HEK293 (cell line): ENCODE measurements at regions not wholly inside any gene's neighbourhood (a gene's known extent, or its start where the extent isn't known, plus 50 kb on each side); places are given as distances from the start of the nearest gene placed in this dataset.

Source experiments
- CTCF ChIA-PET: fragments of 350-600 bp; formaldehyde crosslinking; extraction: SDS; loops from one replicate; lab custom pipeline; 2021; ENCODE audit warnings: antibody characterized with exemption; lab: Yijun Ruan, JAX
- POLR2A ChIA-PET: fragments of 300-600 bp; formaldehyde crosslinking; extraction: SDS; loops from one replicate; lab custom pipeline; 2020; ENCODE audit warnings: antibody characterized with exemption, inconsistent platforms; lab: Yijun Ruan, JAX
- H3K27ac ChIP-seq: fragments of 200-500 bp; sonication (Bioruptor generic); 2 replicates; pipeline ENCODE4 v1.5.1; 2014; ENCODE audit warnings: low read depth, low read length, control low read depth, inconsistent platforms; ENCODE audit errors: extremely low read depth
- H3K36me3 ChIP-seq, 2 experiments: fragments of 200-500 bp in 1 of 2; sonication (Bioruptor generic) in 1 of 2; 1 replicate in 1 of 2; 2 replicates in 1 of 2; pipeline ENCODE4 v1.5.1; 2014 to 2017; ENCODE audit warnings: inconsistent platforms in 2 of 2, low read length in 2 of 2; ENCODE audit not compliant: control insufficient read depth in 2 of 2, insufficient read depth in 1 of 2
- H3K4me1 ChIP-seq: fragments of 200-500 bp; sonication (Bioruptor generic); 2 replicates; pipeline ENCODE4 v1.5.1; 2014; ENCODE audit warnings: mild to moderate bottlenecking, low read length, inconsistent platforms; ENCODE audit not compliant: control insufficient read depth, insufficient read depth
- H3K4me3 ChIP-seq: 2 replicates; pipeline ENCODE4 v1.5.1; 2011; ENCODE audit warnings: low read depth, mild to moderate bottlenecking, control low read depth, low read length, moderate library complexity
- H3K9me3 ChIP-seq: fragments of 200-500 bp; sonication (Bioruptor generic); 2 replicates; pipeline ENCODE4 v1.5.1; 2014; ENCODE audit warnings: low read depth, low read length, inconsistent platforms; ENCODE audit not compliant: control insufficient read depth, insufficient read depth
- CTCF ChIP-seq: fragments of 450-650 bp; formaldehyde crosslinking; IDR thresholded peaks from 2 replicates; pipeline ENCODE4 v1.5.1; 2016; ENCODE audit warnings: missing biosample characterization, missing genetic modification characterization
- EGR2 ChIP-seq: fragments of 450-650 bp; formaldehyde crosslinking; IDR thresholded peaks from 2 replicates; pipeline ENCODE4 v1.5.1; 2016; ENCODE audit warnings: low read depth, missing biosample characterization, missing genetic modification characterization
- IKZF3 ChIP-seq: fragments of 450-650 bp; IDR thresholded peaks from 2 replicates; pipeline ENCODE4 v1.5.0; 2018; ENCODE audit warnings: missing biosample characterization, mild to moderate bottlenecking, missing genetic modification characterization, moderate library complexity
- SALL2 ChIP-seq: fragments of 450-650 bp; formaldehyde crosslinking; IDR thresholded peaks from 2 replicates; pipeline ENCODE4 v1.5.0; 2017; ENCODE audit warnings: missing biosample characterization, mild to moderate bottlenecking, missing genetic modification characterization, borderline replicate concordance
- ZBTB44 ChIP-seq: fragments of 450-650 bp; IDR thresholded peaks from 2 replicates; pipeline ENCODE4 v1.5.1; 2018; ENCODE audit warnings: missing biosample characterization, mild to moderate bottlenecking, missing genetic modification characterization
- ZEB2 ChIP-seq: fragments of 450-650 bp; formaldehyde crosslinking; IDR thresholded peaks from 2 replicates; pipeline ENCODE4 v1.5.1; 2016; ENCODE audit warnings: missing biosample characterization, missing genetic modification characterization
- ZNF121 ChIP-seq: fragments of 450-650 bp; formaldehyde crosslinking; IDR thresholded peaks from 2 replicates; pipeline ENCODE4 v1.5.1; 2016; ENCODE audit warnings: missing biosample characterization, missing genetic modification characterization
- ZNF214 ChIP-seq: fragments of 450-650 bp; formaldehyde crosslinking; IDR thresholded peaks from 2 replicates; pipeline ENCODE4 v1.5.1; 2017; ENCODE audit warnings: missing biosample characterization, mild to moderate bottlenecking, missing genetic modification characterization, borderline replicate concordance
- ZNF248 ChIP-seq: fragments of 450-650 bp; formaldehyde crosslinking; IDR thresholded peaks from 2 replicates; pipeline ENCODE4 v1.5.1; 2017; ENCODE audit warnings: missing biosample characterization, missing genetic modification characterization
- ZNF449 ChIP-seq: fragments of 450-650 bp; formaldehyde crosslinking; IDR thresholded peaks from 2 replicates; pipeline ENCODE4 v1.5.1; 2017; ENCODE audit warnings: missing biosample characterization, mild to moderate bottlenecking, missing genetic modification characterization, moderate library complexity
- ZNF488 ChIP-seq: fragments of 450-650 bp; formaldehyde crosslinking; IDR thresholded peaks from 2 replicates; pipeline ENCODE4 v1.5.1; 2016; ENCODE audit warnings: missing biosample characterization, missing genetic modification characterization
- ZNF510 ChIP-seq: fragments of 450-650 bp; formaldehyde crosslinking; IDR thresholded peaks from 2 replicates; pipeline ENCODE4 v1.5.1; 2018; ENCODE audit warnings: mild to moderate bottlenecking, missing genetic modification characterization, missing biosample characterization; ENCODE audit not compliant: insufficient replicate concordance
- ZNF521 ChIP-seq: fragments of 450-650 bp; formaldehyde crosslinking; IDR thresholded peaks from 2 replicates; pipeline ENCODE4 v1.5.1; 2017; ENCODE audit warnings: missing biosample characterization, mild to moderate bottlenecking, missing genetic modification characterization
- ZNF561 ChIP-seq: fragments of 450-650 bp; IDR thresholded peaks from 2 replicates; pipeline ENCODE4 v1.5.1; 2018; ENCODE audit warnings: missing biosample characterization, missing genetic modification characterization, borderline replicate concordance
- ZNF580 ChIP-seq: fragments of 450-650 bp; formaldehyde crosslinking; IDR thresholded peaks from 2 replicates; pipeline ENCODE4 v1.5.1; 2016; ENCODE audit warnings: missing biosample characterization, missing genetic modification characterization
- ZNF596 ChIP-seq: fragments of 450-650 bp; IDR thresholded peaks from 2 replicates; pipeline ENCODE4 v1.5.0; 2018; ENCODE audit warnings: missing biosample characterization, mild to moderate bottlenecking, missing genetic modification characterization, moderate library complexity
- ZNF670 ChIP-seq: fragments of 450-650 bp; formaldehyde crosslinking; IDR thresholded peaks from 2 replicates; pipeline ENCODE4 v1.5.1; 2016; ENCODE audit warnings: missing biosample characterization, missing genetic modification characterization, low read depth
- ZNF76 ChIP-seq: fragments of 450-650 bp; formaldehyde crosslinking; IDR thresholded peaks from 2 replicates; pipeline ENCODE4; 2016; ENCODE audit warnings: low read depth, missing biosample characterization, missing genetic modification characterization, borderline replicate concordance
- ZNF837 ChIP-seq: fragments of 450-650 bp; formaldehyde crosslinking; IDR thresholded peaks from 2 replicates; pipeline ENCODE4 v1.5.1; 2016; ENCODE audit warnings: missing biosample characterization, missing genetic modification characterization
- ZSCAN4 ChIP-seq: fragments of 450-650 bp; formaldehyde crosslinking; IDR thresholded peaks from 2 replicates; pipeline ENCODE4 v1.5.1; 2017; ENCODE audit warnings: missing biosample characterization, missing genetic modification characterization

- TF ChIP-seq ZBTB44 (peak; percentile 92), ZNF596 (tag by site-specific recombination) (peak; percentile 36; the same call in 1 of the 2 replicates), ZNF121 (tag by site-specific recombination) (peak; percentile 39; the same call in 1 of the 2 replicates), ZNF488 (tag by site-specific recombination) (peak; percentile 71), ZNF561 (peak; percentile 95), ZNF248 (tag by site-specific recombination) (no peak), ZNF449 (tag by site-specific recombination) (peak; percentile 96), ZNF580 (tag by site-specific recombination) (peak; percentile 93), IKZF3 (peak; percentile 92), ZNF214 (tag by site-specific recombination) (no peak), CTCF (tag by site-specific recombination) (no peak), ZNF837 (tag by site-specific recombination) (no peak), ZNF510 (no peak), EGR2 (no peak), ZEB2 (peak; percentile 96), ZSCAN4 (tag by site-specific recombination) (peak; percentile 35; the same call in 1 of the 2 replicates)
Observed at GRCh38 chr11:92867913-92868619, 101.4 kb upstream of the MTNR1B start (continued).

- TF ChIP-seq ZNF76 (tag by site-specific recombination) (no peak), ZNF521 (tag by site-specific recombination) (no peak), ZNF670 (no peak), SALL2 (no peak), ZNF449 (tag by site-specific recombination) (no peak)
- Histone ChIP-seq H3K36me3 (no peaks in the 10 kb centered on the region), H3K9me3 (no peaks in the 10 kb centered on the region), H3K4me1 (peaks cover 8% of the 10 kb centered on the region), H3K4me3 (no peak overlapping the region), H3K27ac (no peak overlapping the region)
- CTCF ChIA-PET: no interaction called here
- POLR2A ChIA-PET: no interaction called here
Observed at GRCh38 chr11:92869716-92870115, 99.7 kb upstream of the MTNR1B start.
